GM21423 (cell line): ENCODE measurements at regions not wholly inside any gene's neighbourhood (a gene's known extent, or its start where the extent isn't known, plus 50 kb on each side); places are given as distances from the start of the nearest gene placed in this dataset.

Experiments used
- ATAC-seq: cut with Tn5 transposase; IDR thresholded peaks from one replicate; pipeline ENCODE4 v1.9.1; 2021; ENCODE audit warnings: mild to moderate bottlenecking, moderate library complexity; ENCODE audit not compliant: unreplicated experiment

- ATAC-seq = no peak
Observed at GRCh38 chr12:116654226-116654743, 83.6 kb downstream of the SPRING1 start.

DNA sequence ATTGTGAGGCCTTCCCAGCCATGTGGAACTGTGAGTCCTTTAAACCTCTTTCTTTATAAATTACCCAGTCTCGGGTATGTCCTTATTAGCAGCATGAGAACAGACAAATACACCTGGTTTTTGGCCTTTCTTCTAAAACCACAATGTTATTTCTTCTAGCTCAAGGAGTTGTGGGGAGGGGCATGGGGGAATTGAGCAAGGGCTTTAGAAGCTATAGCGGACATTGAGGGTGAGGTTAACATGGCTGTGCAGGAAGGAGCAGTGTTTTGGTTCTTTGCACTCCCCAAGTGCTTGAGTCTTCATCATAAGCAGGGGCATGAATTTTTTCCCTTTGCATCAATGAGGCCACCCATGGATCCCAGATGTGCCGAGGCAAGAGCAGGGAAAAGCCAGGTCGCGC, 86.8 kb downstream of the SPRING1 start:
- ATAC-seq = no peak

GRCh38 chr12:116650585-116651087, 87.2 kb downstream of the SPRING1 start:
- ATAC-seq = no peak

DNA sequence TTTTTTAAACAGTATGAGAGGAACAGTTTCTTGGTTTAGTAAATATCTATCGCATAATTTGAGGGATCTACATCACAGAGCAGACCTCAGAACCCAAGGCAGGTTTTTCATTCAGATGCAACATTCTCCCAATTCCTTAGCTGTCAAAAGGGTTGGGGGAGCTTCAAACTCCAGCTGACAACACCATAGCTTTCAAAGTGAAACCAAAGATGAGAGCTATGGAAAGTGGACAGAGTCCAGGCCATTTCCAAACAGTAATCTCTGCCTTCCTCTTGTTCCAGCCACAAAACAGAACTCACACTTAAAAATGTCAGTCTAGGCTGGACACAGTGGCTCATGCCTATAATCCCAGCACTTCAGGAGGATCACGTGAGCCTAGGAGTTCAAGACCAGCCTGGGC, 87.8 kb downstream of the SPRING1 start:
- ATAC-seq = no peak

- ATAC-seq = no peak
Observed at GRCh38 chr12:116647813-116648212, 88.6 kb downstream of the MAP1LC3B2 start.

GRCh38 chr12:116646901-116647300, 87.7 kb downstream of the MAP1LC3B2 start:
- no peak for ATAC-seq

GRCh38 chr12:116644806-116645205, 85.6 kb downstream of the MAP1LC3B2 start:
- ATAC-seq = no peak

DNA sequence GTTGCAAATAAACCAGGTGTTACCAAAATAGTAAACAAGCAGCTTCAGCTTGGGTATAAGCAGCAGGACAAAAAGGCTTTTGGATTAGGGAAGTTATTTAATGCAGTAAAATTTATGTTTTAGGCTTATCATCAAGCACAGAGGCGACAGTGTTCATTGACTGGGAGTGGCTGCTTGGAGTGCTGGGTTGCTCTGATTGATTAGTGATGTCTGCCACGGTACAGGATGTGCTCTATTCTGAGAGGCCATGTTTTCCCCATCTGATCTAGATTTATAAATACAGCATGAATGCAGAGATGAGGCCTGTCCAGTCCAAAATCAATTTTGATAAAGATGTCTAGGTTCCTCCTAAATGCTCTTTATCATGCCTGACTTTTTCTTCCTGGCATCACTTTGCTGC, 83.5 kb downstream of the MAP1LC3B2 start:
- no peak for ATAC-seq

DNA sequence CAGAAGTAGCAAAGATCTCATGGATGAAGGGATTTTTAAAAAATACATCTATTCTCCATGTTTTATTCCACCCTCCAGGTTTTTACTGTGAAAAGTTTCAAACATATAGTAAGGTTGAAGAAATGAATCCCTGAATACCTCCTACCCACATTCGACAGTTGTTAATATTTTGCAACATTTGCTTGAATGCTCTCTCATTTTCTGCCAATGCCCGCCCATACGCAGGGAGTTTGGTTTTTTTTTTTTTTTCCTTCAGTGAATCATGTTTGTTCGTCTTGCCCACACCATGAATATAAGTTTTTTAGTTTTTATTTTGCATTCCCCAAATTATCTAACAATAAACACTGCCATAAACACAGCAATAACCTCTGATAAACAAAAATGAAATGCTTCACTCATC, 82.9 kb downstream of the MAP1LC3B2 start:
- no peak for ATAC-seq

DNA sequence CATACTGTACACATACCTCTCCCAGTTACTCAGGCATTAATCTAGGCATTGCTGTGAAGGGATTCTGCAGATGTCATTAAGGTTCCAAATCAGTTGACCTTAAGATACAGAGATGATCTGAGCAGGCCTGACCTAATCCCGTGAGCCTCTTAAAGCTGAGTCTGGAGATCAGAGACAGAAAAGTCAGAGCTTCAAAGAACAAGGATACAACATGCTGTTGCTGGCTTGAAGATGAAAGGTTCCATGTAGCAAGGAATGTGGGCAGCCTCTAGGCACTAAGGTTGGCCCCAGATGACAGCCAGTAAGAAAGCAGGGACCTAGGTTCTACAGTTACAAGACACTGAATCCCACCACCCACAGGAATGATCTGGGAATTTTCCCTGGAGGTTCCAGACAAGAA, 81.1 kb downstream of the MAP1LC3B2 start:
- no peak for ATAC-seq

- ATAC-seq = no peak
Observed at GRCh38 chr12:116639765-116640164, 80.6 kb downstream of the MAP1LC3B2 start.

DNA sequence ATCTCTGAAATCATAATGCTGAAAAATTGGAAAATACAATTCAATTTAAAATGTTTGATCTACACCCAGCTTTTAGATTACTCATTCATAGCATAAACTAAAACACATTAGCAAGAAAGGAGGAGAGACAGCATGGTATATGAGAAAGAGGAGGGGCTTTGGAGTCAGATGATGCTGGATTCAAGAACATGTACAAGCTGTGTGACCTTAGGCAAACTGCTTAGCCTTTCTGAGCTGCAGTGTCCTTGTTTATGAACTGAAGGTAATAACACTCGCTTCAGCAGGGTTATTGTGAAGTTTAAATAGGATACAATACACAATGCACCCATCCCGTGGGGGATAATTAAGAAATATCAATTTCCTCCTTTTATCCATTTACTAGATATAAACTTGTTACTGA, 79.2 kb downstream of the MAP1LC3B2 start:
- no peak for ATAC-seq

GRCh38 chr12:116637589-116638150, 78.5 kb downstream of the MAP1LC3B2 start:
- no peak for ATAC-seq

GRCh38 chr12:116636608-116637519, 77.7 kb downstream of the MAP1LC3B2 start:
- ATAC-seq = no peak

GRCh38 chr12:116635487-116635886, 76.3 kb downstream of the MAP1LC3B2 start:
- ATAC-seq = no peak

- ATAC-seq = no peak
Observed at GRCh38 chr12:116633476-116633875, 74.3 kb downstream of the MAP1LC3B2 start.

- ATAC-seq = no peak
Observed at GRCh38 chr12:116631619-116632018, 72.4 kb downstream of the MAP1LC3B2 start.

GRCh38 chr12:116630762-116631161, 71.6 kb downstream of the MAP1LC3B2 start:
- no peak for ATAC-seq

DNA sequence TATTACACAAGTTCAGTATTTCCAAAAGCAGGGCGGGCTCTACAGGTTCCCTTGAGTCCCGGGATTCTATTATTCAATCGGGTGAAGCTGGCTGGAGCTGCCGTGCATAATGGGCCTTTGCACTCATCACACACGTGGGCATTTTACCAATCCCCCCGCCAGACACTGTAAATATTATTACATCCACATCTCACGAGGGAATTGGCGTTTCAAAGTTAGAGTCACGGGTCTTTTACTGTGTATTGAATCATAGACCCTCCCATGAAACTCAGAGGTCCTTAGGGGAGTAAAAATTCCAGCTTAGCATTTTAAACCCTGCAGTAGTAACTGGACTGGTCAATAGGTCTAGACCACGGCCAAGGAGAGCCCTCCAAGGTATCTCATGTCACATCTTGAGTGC, 70.3 kb downstream of the MAP1LC3B2 start:
- ATAC-seq = no peak

DNA sequence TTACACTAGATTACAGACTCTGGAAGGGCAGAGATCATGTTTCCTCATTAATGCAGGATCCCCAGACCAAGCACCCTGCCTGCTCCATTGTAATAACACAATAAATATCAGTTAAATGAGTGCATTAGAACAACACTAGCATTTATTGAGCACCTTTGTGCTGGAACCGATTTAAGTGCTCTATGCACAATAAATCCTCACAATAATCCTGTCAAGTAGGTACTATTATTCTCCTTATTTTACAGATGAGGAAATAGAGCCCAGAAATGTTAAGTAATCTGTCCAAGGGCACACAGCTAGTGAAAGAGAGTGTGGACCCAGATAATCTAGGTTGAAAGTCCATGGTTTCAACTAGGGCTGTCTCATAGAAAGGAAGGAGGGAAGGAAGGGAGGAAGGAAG, 69.8 kb downstream of the MAP1LC3B2 start:
- no peak for ATAC-seq

DNA sequence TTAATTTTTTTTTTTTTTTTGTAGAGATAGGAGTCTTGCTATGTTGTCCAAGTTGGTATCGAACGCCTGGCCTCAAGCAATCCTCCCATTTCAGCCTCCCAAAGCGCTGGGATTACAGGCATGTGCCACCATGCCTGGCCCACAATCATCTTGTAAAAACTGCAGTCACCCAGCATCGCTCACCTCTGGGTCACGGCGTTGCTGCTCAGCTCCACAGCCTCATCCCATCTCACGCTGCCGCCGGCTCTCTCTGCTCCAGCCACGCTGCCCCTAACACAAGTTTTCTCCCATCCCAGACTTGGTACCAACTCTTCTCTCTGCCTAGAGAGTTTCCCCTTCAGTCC, 69.2 kb downstream of the MAP1LC3B2 start:
- ATAC-seq = no peak
